ENCODE measurements at regions not wholly inside any gene's neighbourhood (a gene's known extent, or its start where the extent isn't known, plus 50 kb on each side); places are given as distances from the start of the nearest gene placed in this dataset.

DNA sequence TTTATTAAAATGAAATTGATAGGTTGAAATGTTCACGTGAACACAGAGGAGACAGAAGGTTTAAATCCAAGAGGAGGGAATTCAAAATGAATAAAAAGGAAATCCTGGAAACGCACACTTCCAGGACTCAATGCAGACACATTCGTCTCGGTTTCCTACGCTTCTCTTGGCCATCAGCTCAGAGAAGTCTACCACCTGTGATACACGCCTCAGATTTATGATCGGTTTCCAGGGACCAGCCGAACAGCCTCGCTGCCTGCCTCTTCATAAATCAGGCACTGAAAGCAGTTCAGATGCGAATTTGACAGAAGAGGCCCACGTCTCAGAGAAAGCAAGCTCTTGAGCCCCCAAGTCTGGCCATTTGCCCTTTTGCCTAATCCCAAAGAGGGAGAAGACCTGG lies 125.5 kb upstream of the IRX3 start:
- Histone ChIP-seq H3K27ac (no peak overlapping the region), H3K9me3 (no peaks in the 10 kb centered on the region), H3K4me3 (peak overlapping the region in 1 of 2 donors; percentile 19), H3K27me3 (peaks cover 0 to 37% of the 10 kb centered on the region in 2 donors), H3K4me1 (peaks cover 0 to 7% (median 2%) of the 10 kb centered on the region in 4 donors), H3K36me3 (no peaks in the 10 kb centered on the region)
- DNase-seq = no peak
- intact Hi-C loops (cut with DNase I; ENCODE audit: low total_unique reads) = no loop called here
- TF ChIP-seq, protein P1, sequence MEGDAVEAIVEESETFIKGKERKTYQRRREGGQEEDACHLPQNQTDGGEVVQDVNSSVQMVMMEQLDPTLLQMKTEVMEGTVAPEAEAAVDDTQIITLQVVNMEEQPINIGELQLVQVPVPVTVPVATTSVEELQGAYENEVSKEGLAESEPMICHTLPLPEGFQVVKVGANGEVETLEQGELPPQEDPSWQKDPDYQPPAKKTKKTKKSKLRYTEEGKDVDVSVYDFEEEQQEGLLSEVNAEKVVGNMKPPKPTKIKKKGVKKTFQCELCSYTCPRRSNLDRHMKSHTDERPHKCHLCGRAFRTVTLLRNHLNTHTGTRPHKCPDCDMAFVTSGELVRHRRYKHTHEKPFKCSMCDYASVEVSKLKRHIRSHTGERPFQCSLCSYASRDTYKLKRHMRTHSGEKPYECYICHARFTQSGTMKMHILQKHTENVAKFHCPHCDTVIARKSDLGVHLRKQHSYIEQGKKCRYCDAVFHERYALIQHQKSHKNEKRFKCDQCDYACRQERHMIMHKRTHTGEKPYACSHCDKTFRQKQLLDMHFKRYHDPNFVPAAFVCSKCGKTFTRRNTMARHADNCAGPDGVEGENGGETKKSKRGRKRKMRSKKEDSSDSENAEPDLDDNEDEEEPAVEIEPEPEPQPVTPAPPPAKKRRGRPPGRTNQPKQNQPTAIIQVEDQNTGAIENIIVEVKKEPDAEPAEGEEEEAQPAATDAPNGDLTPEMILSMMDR (IDR thresholded peaks at IDR 0.05) = no peak

DNA sequence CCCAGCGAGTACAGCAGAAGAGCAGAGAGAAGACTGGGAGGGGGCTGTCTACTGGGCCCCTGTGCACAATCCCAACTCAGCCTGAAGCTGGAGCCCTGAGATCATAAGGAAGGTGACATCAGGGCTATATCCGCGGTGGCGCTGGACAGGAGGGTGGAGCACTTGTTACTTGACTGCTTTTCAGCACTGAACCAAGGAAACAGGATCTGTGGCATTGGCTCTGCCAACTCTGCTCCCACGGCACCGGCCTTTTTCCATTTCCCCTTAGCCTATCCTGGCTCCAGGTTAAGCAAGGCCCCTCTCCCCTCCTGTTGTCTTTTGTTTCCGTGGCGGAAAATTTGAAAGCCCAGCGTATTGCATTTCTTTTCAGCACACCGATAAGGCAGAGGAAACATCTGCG lies 125.0 kb upstream of the IRX3 start:
- TF ChIP-seq, protein P1 (IDR thresholded peaks at IDR 0.05) = no peak
- H3K27ac ChIP-seq = no peak overlapping the region
- no peaks in the 10 kb centered on the region for H3K9me3 ChIP-seq
- peaks cover 0 to 7% (median 2%) of the 10 kb centered on the region in 4 donors for H3K4me1 ChIP-seq
- H3K36me3 ChIP-seq = no peaks in the 10 kb centered on the region
- intact Hi-C loops (cut with DNase I; ENCODE audit: low total_unique reads) = no loop called here
- H3K27me3 ChIP-seq = peaks cover 0 to 37% of the 10 kb centered on the region in 2 donors
- DNase-seq = no peak
- H3K4me3 ChIP-seq = peak overlapping the region in 1 of 2 donors; percentile 19

DNA sequence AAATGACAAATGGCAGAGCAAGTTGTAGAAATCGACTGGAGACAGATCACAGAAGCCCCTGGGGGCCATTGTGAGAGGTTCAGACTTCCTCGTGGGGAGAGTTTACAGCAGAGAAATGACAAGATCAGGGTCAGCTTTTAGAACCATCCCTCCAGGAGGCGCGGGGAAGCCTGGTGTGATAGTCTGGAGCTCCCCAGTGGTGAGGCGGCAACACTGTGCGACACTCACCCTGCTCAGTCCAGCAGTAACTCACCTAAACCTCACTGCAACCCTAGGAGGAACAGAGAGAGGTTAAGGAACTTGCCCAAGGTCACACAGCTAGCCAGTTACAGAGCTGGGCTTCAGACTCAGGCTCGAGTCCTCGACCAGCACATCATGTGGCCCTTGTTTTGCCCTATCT lies 123.4 kb upstream of the IRX3 start:
- DNase-seq = no peak
- no peaks in the 10 kb centered on the region for H3K36me3 ChIP-seq
- H3K4me1 ChIP-seq = peaks cover 0 to 7% (median 2%) of the 10 kb centered on the region in 4 donors
- H3K9me3 ChIP-seq = no peaks in the 10 kb centered on the region
- TF ChIP-seq, protein P1 (IDR thresholded peaks at IDR 0.05) = no peak
- intact Hi-C loops (cut with DNase I; ENCODE audit: low total_unique reads) = no loop called here
- H3K4me3 ChIP-seq = no peak overlapping the region
- H3K27me3 ChIP-seq = peaks cover 0 to 37% of the 10 kb centered on the region in 2 donors
- no peak overlapping the region for H3K27ac ChIP-seq

DNA sequence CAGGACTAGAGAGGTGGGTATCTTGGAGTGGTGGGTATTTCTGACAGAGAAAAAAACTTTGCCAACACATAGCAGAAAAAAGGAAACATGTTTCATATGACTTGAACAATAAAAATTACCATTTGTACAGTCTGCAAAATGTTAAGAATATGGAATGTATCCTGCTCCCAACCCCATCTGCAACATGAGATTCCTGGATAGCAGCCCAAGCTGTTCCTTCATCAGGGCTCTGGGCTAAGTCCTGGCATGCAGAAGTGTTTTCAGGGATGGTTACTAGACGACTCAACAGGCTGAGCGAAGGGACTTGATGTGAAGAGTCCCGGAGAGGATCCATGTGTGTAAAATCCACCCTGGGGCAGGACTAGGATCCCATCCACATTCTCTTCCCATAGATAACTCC lies 121.0 kb upstream of the IRX3 start:
- Histone ChIP-seq H3K4me3 (no peak overlapping the region), H3K9me3 (no peaks in the 10 kb centered on the region), H3K4me1 (peaks cover 0 to 7% (median 2%) of the 10 kb centered on the region in 4 donors), H3K36me3 (no peaks in the 10 kb centered on the region), H3K27ac (no peak overlapping the region), H3K27me3 (peaks cover 0 to 22% of the 10 kb centered on the region in 2 donors)
- TF ChIP-seq, protein P1 (IDR thresholded peaks at IDR 0.05) = no peak
- DNase-seq = no peak
- intact Hi-C loops (cut with DNase I; ENCODE audit: low total_unique reads) = no loop called here

DNA sequence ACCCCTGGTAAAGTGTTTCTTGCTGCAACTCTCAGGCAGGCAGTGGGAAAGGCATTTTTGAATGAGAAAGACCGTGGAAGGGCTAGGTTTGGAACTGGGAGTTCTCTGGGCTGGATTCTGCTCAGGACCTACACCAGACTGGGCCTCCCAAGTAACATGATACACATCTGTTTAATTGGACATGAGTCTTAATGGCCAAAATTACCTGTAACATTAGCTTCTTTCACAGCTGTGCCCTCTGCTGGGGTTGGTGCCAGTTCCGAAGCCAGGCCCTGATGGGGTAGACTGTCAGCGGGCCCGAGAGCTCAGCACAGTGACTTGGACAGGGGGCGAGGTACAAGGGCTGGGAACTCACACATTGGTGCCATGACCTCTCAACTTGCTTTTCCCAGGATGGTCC lies 118.9 kb upstream of the IRX3 start:
- no peaks in the 10 kb centered on the region for H3K36me3 ChIP-seq
- DNase-seq = no peak
- TF ChIP-seq, protein P1 (IDR thresholded peaks at IDR 0.05) = no peak
- no peak overlapping the region for H3K4me3 ChIP-seq
- no peaks in the 10 kb centered on the region for H3K9me3 ChIP-seq
- no peaks in the 10 kb centered on the region for H3K4me1 ChIP-seq
- H3K27ac ChIP-seq = no peak overlapping the region
- intact Hi-C loops (cut with DNase I; ENCODE audit: low total_unique reads) = no loop called here
- H3K27me3 ChIP-seq = peaks cover 0 to 5% of the 10 kb centered on the region in 2 donors

DNA sequence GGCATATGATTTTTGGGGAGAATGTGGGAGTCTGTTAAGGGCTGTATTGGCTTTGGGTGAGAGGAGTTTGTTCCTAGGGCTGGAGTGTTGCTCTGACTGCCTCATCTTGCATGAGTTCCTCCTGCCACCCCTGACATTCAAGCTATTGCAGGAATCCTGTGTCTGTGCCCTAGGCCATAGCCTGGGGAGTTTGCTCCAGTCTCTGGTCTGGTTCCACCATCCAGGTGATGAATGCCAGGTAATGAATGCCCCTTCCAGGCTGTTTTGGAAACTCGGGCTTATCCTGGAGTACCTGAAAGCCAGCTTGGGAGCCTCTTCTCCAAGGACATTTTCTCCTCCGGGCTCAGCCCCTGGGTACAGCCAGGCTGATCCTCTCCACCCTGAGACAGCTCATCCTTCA lies 117.0 kb upstream of the IRX3 start:
- intact Hi-C loops (cut with DNase I; ENCODE audit: low total_unique reads) = no loop called here
- Histone ChIP-seq H3K36me3 (no peaks in the 10 kb centered on the region), H3K4me3 (no peak overlapping the region), H3K9me3 (no peaks in the 10 kb centered on the region), H3K4me1 (no peaks in the 10 kb centered on the region), H3K27me3 (no peaks in the 10 kb centered on the region), H3K27ac (no peak overlapping the region)
- DNase-seq = no peak
- TF ChIP-seq, protein P1 (IDR thresholded peaks at IDR 0.05) = no peak
